ENCODE measurements at regions not wholly inside any gene's neighbourhood (a gene's known extent, or its start where the extent isn't known, plus 50 kb on each side); places are given as distances from the start of the nearest gene placed in this dataset.

DNA sequence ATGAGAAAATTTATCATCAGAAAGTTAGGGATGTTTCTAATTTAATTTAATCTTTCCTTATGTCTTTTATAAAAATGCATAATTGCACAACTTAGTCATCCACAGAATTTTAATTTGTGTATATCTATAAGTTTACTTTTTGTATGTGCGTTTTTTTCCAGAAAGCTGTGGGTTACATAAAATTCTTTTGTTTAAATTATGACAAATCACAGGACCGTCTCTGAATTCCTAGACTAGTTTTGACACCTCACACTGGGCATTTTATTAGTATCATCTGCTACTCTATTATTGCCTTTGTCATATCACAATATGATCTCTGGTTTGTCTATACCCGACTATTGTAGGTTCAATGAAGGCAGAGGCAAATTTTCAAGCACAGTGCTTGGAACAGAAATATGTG, 482.4 kb upstream of the SEMA3D start:
- no peak overlapping the region for H3K27ac Mint-ChIP-seq
- no peak for DNase-seq (ENCODE audit: low spot score)
- no peaks in the 10 kb centered on the region for H3K36me3 Mint-ChIP-seq (ENCODE audit: low read depth)
- H3K9me3 Mint-ChIP-seq = no peaks in the 10 kb centered on the region
- H3K27me3 Mint-ChIP-seq (ENCODE audit: low read depth) = no peaks in the 10 kb centered on the region
- H3K4me1 Mint-ChIP-seq (ENCODE audit: low read depth) = no peaks in the 10 kb centered on the region
- intact Hi-C loops (cut with micrococcal nuclease) = no loop called here
- no peak overlapping the region for H3K4me3 Mint-ChIP-seq (ENCODE audit: low read depth)

DNA sequence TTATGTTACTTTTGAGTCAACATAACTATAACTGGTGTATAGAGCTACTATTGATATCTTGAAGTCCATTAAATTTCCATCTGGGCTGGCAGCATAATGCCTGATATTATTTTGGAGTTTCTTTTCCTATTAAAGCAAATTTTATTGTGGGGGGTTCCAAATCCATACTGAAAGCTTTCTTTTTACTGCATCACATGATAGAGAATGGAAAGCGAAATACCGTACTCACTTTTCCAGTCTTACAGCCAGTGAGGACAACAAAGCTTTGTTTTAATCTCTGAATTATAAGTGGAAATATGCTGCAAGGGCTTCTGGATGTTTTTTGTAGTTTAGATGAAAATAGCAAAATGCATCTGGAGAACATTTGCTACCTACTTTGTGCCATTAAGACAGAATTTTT, 477.5 kb upstream of the SEMA3D start:
- H3K27me3 Mint-ChIP-seq (ENCODE audit: low read depth) = no peaks in the 10 kb centered on the region
- H3K9me3 Mint-ChIP-seq = no peaks in the 10 kb centered on the region
- H3K27ac Mint-ChIP-seq = no peak overlapping the region
- H3K4me1 Mint-ChIP-seq (ENCODE audit: low read depth) = no peaks in the 10 kb centered on the region
- DNase-seq (ENCODE audit: low spot score) = no peak
- intact Hi-C loops (cut with micrococcal nuclease) = no loop called here
- no peaks in the 10 kb centered on the region for H3K36me3 Mint-ChIP-seq (ENCODE audit: low read depth)
- H3K4me3 Mint-ChIP-seq (ENCODE audit: low read depth) = no peak overlapping the region

DNA sequence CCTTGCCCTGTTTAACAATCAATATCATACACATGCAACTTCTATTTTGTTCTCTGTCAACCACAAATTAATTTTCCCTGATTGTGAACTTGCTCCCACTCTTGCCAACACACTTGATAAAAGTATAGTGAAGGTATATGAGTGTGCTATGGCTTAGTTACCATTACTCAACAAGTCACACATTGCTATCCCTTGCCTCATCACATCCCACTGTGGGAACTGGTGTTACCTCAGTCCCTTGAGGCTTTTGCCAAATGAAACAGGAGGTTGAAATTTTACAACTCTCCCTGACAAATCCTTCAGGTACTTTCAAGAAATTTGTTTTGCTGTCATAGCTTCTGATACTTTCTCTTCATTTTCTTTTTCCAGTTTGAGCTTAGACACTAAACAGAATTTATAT, 472.5 kb upstream of the SEMA3D start:
- DNase-seq (ENCODE audit: low spot score) = no peak
- intact Hi-C loops (cut with micrococcal nuclease) = no loop called here
- H3K36me3 Mint-ChIP-seq (ENCODE audit: low read depth) = no peaks in the 10 kb centered on the region
- H3K27ac Mint-ChIP-seq = no peak overlapping the region
- H3K4me3 Mint-ChIP-seq (ENCODE audit: low read depth) = no peak overlapping the region
- H3K27me3 Mint-ChIP-seq (ENCODE audit: low read depth) = no peaks in the 10 kb centered on the region
- no peaks in the 10 kb centered on the region for H3K4me1 Mint-ChIP-seq (ENCODE audit: low read depth)
- H3K9me3 Mint-ChIP-seq = no peaks in the 10 kb centered on the region

DNA sequence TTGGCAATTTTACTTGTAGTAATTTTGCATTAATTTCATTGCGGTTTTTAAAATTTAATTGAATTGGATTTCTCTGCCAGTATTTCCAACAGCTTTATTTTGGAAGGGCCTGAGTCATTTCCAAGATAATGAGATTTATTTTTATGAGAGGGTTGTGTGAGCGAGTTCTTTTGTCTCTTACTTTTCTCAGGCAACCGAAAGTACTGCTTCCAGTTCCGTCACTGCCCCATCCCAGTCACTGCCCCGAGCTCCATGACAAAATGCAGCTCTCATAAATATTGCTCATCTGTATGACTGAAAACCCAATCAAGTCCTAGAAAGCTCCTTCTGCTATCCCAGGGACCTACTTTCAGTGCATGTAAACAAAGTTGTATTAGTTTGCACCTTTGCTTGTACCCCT, 468.4 kb upstream of the SEMA3D start:
- H3K36me3 Mint-ChIP-seq (ENCODE audit: low read depth) = no peaks in the 10 kb centered on the region
- intact Hi-C loops (cut with micrococcal nuclease) = no loop called here

DNA sequence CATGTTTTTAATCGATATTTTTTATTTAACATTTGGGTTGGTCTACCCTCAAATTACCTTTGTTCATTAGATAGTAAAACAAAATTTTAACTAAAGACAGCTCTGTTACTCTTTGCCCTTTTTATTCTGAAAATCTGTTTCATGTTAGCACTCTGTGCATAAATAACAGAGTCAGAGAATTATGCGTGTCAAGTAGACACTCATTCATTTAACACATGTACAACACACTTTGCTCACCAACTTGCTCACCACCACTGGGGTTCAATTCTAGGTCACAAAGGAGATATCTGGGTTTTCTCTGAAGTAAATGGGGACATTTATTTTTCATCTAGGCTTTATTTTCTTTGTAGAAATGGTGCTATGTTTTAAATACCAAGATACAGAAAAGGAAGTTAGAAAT, 457.4 kb upstream of the SEMA3D start:
- intact Hi-C loops (cut with micrococcal nuclease) = no loop called here
- Mint-ChIP-seq H3K9me3 (no peaks in the 10 kb centered on the region), H3K36me3 (ENCODE audit: low read depth) (no peaks in the 10 kb centered on the region), H3K27ac (no peak overlapping the region), H3K4me3 (ENCODE audit: low read depth) (no peak overlapping the region), H3K4me1 (ENCODE audit: low read depth) (no peaks in the 10 kb centered on the region), H3K27me3 (ENCODE audit: low read depth) (no peaks in the 10 kb centered on the region)
- DNase-seq (ENCODE audit: low spot score) = no peak

More for the DNA sequence above, 468.4 kb upstream of the SEMA3D start:
- Mint-ChIP-seq H3K27ac (no peak overlapping the region), H3K9me3 (no peaks in the 10 kb centered on the region), H3K4me1 (ENCODE audit: low read depth) (no peaks in the 10 kb centered on the region), H3K27me3 (ENCODE audit: low read depth) (no peaks in the 10 kb centered on the region), H3K4me3 (ENCODE audit: low read depth) (no peak overlapping the region)
- DNase-seq (ENCODE audit: low spot score) = no peak

DNA sequence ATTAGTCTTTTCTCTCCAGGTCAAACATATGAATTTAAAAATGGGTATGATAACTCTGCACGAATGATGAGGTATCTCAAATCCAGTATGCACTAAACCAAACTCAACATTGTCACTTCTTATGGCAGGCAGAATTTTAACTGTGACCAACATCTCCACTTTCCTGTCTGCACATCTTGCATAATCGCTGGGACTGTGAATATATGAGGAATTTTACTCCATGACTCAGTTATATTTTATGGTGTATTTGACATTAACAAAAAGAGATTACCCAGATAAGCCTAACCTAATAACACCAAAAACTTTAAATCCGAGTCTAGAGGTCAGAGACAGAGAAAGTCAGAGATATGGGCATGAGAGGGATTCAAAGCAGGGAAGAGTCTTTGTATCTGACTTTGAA, 454.5 kb upstream of the SEMA3D start:
- Mint-ChIP-seq H3K9me3 (no peaks in the 10 kb centered on the region), H3K27me3 (ENCODE audit: low read depth) (no peaks in the 10 kb centered on the region), H3K4me3 (ENCODE audit: low read depth) (no peak overlapping the region), H3K4me1 (ENCODE audit: low read depth) (no peaks in the 10 kb centered on the region), H3K36me3 (ENCODE audit: low read depth) (no peaks in the 10 kb centered on the region), H3K27ac (no peak overlapping the region)
- intact Hi-C loops (cut with micrococcal nuclease) = no loop called here
- DNase-seq (ENCODE audit: low spot score) = no peak

DNA sequence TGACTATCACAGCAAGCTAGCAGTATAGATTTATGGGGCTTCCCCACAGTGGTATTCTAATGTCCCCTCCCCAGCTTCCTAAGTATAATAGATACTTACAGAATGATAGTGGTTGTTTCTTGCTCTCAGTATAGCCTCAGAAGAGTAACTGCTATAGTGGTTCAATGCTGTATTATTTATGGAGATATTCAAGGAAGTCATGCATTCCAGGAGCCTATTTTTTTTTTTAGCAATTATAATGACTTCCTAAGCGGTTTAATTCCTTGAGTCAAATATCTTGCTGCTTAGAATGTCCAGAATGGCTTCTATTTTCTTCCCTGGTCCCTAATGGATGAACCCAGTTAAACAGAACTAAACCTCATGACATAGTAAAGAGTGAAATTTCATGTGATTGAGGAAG, 451.5 kb upstream of the SEMA3D start:
- Mint-ChIP-seq H3K9me3 (no peaks in the 10 kb centered on the region), H3K36me3 (ENCODE audit: low read depth) (no peaks in the 10 kb centered on the region), H3K4me1 (ENCODE audit: low read depth) (no peaks in the 10 kb centered on the region), H3K4me3 (ENCODE audit: low read depth) (no peak overlapping the region), H3K27ac (no peak overlapping the region), H3K27me3 (ENCODE audit: low read depth) (no peaks in the 10 kb centered on the region)
- no peak for DNase-seq (ENCODE audit: low spot score)
- intact Hi-C loops (cut with micrococcal nuclease) = no loop called here

DNA sequence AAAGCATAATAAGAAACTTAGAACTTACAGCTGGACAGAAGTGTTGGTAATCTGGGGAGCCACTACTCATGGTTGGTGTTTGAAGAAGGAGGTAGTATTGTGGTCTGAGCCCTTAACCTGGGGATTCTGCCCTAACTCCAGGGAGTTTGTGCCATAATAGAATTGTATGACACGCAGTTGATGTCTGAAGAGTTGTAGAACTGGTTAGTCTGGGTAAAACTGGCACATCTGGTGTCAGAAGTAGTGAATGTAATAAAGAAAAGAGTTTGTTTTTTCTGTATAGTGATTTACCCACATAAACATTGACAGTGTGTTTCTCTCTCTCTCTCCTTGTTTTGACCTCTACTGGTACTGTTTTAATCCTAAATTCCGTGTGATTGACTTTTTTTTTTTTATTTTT, 448.1 kb upstream of the SEMA3D start:
- Mint-ChIP-seq H3K27ac (no peak overlapping the region), H3K9me3 (no peaks in the 10 kb centered on the region), H3K4me1 (ENCODE audit: low read depth) (no peaks in the 10 kb centered on the region), H3K27me3 (ENCODE audit: low read depth) (no peaks in the 10 kb centered on the region), H3K36me3 (ENCODE audit: low read depth) (no peaks in the 10 kb centered on the region), H3K4me3 (ENCODE audit: low read depth) (no peak overlapping the region)
- DNase-seq (ENCODE audit: low spot score) = no peak
- intact Hi-C loops (cut with micrococcal nuclease) = no loop called here

DNA sequence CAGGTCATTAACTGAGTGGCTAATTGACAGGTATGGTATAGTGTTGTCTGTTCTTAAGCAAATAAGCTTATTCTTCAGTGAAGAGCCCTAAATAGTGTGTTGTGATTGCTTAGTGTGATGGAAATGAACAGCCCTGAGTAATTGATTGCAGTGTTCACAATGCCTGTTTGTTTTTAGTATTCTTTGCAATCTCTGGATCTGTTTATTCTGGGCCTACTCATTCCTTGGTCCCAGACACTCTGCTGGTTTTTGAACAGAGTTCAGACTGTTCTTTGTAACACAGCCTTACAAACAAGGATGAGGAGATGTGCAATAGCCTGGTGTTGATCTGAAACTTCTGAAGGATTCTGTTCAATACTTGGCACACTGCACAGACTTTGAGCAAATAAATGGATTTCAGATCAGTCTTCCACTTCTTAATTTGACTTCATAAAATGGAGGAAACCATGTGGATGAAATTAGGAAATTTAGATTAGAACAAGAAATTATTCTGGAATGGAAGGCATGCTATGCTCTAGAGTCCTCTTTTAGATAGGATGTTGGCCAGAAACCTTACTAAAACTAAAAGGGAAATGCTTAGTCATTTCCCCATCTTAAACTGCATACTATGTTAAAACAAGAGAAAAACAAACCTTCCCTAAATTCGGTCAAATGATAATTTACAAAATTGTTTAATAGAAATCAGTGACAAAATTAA, 444.2 kb upstream of the SEMA3D start:
- no peaks in the 10 kb centered on the region for H3K4me1 Mint-ChIP-seq (ENCODE audit: low read depth)
- no peak overlapping the region for H3K27ac Mint-ChIP-seq
- DNase-seq (ENCODE audit: low spot score) = no peak
- intact Hi-C loops (cut with micrococcal nuclease) = no loop called here
- H3K4me3 Mint-ChIP-seq (ENCODE audit: low read depth) = no peak overlapping the region
- H3K36me3 Mint-ChIP-seq (ENCODE audit: low read depth) = no peaks in the 10 kb centered on the region
- H3K9me3 Mint-ChIP-seq = peaks cover 5% of the 10 kb centered on the region
- no peaks in the 10 kb centered on the region for H3K27me3 Mint-ChIP-seq (ENCODE audit: low read depth)

DNA sequence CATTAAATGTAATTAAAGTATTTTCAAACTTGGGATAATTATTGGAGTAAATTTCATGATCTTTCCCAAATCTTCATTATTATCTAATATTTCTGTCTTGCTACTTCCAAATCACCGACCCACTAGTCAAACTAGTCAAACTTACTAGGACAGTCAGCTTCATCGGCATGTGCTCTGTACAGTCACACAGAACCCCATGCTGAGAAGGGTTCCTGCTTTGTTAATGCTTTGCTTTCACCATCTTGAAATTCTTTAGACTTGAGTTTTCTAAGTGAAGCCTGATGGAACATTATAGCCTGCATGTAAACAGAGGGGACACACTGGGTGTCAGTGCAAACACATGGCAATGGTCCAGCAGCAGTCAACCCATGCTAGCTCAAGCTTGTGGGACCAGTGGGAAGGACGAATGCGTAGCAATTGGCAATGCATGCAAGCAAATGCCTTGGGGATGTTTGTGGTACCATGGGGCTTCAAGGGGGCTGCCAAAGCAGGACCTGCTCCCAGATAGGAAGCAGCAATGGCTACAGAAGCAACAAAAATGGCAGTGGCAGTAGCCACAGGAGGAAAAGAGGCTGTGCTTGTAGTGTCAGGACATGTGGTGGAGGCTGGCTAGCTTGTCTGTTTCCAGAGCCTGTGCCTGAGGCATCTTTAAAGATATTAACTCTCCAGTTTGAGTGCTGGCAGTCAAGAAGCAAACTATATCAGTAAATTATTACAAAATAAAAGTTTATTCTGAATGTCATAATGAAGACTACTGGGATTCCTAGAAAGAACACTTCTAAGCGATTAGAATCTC, 441.1 kb upstream of the SEMA3D start:
- Mint-ChIP-seq H3K4me1 (ENCODE audit: low read depth) (no peaks in the 10 kb centered on the region), H3K27me3 (ENCODE audit: low read depth) (no peaks in the 10 kb centered on the region), H3K36me3 (ENCODE audit: low read depth) (no peaks in the 10 kb centered on the region), H3K4me3 (ENCODE audit: low read depth) (no peak overlapping the region), H3K9me3 (peaks cover 5% of the 10 kb centered on the region), H3K27ac (no peak overlapping the region)
- DNase-seq (ENCODE audit: low spot score) = no peak
- intact Hi-C loops (cut with micrococcal nuclease) = no loop called here

DNA sequence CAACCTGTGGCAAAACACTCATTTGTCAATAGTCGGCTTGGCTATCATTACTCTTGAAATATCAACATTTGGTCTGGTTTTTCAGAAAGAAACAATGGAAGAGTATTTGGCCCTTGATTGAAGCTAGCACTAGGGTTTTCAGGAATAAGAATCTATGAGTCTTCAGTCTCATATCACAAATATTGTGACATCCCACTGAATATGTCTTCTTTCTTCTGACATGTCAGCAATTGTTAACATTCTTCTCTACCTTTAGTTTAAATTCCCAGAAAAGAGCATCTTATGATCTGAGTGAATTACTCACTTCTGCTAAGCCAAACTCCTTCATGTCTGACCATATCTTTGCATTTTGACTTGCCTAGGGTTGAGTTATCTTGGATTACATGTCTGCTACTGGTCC, 435.2 kb upstream of the SEMA3D start:
- H3K36me3 Mint-ChIP-seq (ENCODE audit: low read depth) = no peaks in the 10 kb centered on the region
- intact Hi-C loops (cut with micrococcal nuclease) = no loop called here
- no peak overlapping the region for H3K4me3 Mint-ChIP-seq (ENCODE audit: low read depth)

DNA sequence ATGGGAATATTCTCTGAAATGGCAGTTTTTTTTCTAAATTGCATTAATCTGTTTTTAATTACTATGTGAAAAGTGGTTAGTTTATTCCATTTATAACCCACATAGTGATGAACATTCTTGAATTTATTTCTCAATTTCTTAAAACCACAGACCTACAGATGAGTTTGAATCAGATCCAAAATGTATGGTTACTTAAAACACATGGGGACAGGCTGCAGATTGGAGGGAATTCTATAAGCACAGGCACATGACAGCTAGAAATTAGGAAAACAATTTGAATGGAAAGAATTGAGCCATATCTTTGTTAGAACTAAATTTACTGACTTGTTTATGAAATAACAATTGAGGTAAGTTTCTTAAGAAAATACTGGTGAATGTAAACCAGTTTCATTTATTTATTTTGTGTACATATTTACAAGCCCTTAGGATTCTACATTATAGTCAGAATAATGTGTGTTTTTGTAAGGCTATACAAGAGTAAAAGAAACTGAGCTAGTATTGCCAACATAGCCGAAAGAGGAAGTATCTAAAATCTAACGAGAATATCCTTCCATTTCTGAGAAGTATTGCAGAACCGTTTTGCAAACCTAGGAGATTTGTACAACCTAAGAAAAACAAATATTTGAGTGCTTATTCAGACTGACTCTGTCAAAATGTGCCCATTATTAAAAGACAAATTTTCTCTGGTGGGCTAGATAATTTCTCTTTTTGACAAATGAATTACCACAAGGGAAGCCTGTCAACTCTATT, 434.3 kb upstream of the SEMA3D start:
- no peaks in the 10 kb centered on the region for H3K9me3 Mint-ChIP-seq
- intact Hi-C loops (cut with micrococcal nuclease) = no loop called here

More for the DNA sequence above, 435.2 kb upstream of the SEMA3D start:
- no peak for DNase-seq (ENCODE audit: low spot score)
- Mint-ChIP-seq H3K27ac (no peak overlapping the region), H3K4me1 (ENCODE audit: low read depth) (no peaks in the 10 kb centered on the region), H3K27me3 (ENCODE audit: low read depth) (no peaks in the 10 kb centered on the region), H3K9me3 (peaks cover 5% of the 10 kb centered on the region)

DNA sequence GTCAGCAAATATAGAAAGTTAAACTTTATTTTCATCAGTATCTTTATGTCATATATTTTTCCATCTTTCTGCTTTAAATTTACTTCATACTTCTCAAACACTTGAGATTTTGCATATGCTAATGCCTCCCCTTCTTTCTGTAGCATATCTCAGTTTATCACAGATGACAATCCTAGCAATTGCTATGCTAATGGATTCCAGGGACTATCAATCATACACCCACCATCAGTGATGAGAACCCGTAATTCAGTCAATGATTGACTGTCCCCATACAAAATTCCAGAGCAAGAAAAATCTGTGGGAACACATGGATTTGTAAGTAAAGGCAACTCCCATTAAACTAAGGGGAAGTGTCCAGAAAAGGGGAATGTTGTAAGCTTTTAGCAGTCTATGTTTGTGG, 432.4 kb upstream of the SEMA3D start:
- H3K27ac Mint-ChIP-seq = no peak overlapping the region
- H3K9me3 Mint-ChIP-seq = no peaks in the 10 kb centered on the region
- no peaks in the 10 kb centered on the region for H3K27me3 Mint-ChIP-seq (ENCODE audit: low read depth)
- H3K36me3 Mint-ChIP-seq (ENCODE audit: low read depth) = no peaks in the 10 kb centered on the region
- intact Hi-C loops (cut with micrococcal nuclease) = no loop called here
- H3K4me3 Mint-ChIP-seq (ENCODE audit: low read depth) = no peak overlapping the region
- no peak for DNase-seq (ENCODE audit: low spot score)
- no peaks in the 10 kb centered on the region for H3K4me1 Mint-ChIP-seq (ENCODE audit: low read depth)

More for the DNA sequence above, 434.3 kb upstream of the SEMA3D start:
- no peaks in the 10 kb centered on the region for H3K27me3 Mint-ChIP-seq (ENCODE audit: low read depth)
- no peak overlapping the region for H3K27ac Mint-ChIP-seq
- no peak for DNase-seq (ENCODE audit: low spot score)
- no peaks in the 10 kb centered on the region for H3K4me1 Mint-ChIP-seq (ENCODE audit: low read depth)
- H3K36me3 Mint-ChIP-seq (ENCODE audit: low read depth) = no peaks in the 10 kb centered on the region
- H3K4me3 Mint-ChIP-seq (ENCODE audit: low read depth) = no peak overlapping the region

Data from activated T-helper 2 cell treated with anti-CD3 and anti-CD28 coated beads, Interferon-gamma antibody, Interleukin-2, Interleukin-4, amounts not matched to agents 10 μg/mL and 5 μg/mL and 100 μg/mL, durations not matched to agents 14 hours and 24 hours and 36 hours (primary cell).